A549 (cell line): ENCODE measurements at regions not wholly inside any gene's neighbourhood (a gene's known extent, or its start where the extent isn't known, plus 50 kb on each side); places are given as distances from the start of the nearest gene placed in this dataset.

Experiments used
- ATAC-seq, 2 experiments: fragments of 200-7000 bp in 1 of 2; fragments of >200 bp in 1 of 2; cut with Nextera tagmentation in 1 of 2; cut with Tn5 transposase in 1 of 2; 3 replicates each; pipeline versions ENCODE4 v1.8.0 to v1.9.1; 2018 to 2020; ENCODE audit warnings: mild to moderate bottlenecking in 1 of 2, moderate library complexity in 1 of 2
- CTCF ChIA-PET: fragments of 300-600 bp; sonication (Branson Sonifier 250); formaldehyde crosslinking; extraction: SDS; loops from one replicate; lab custom pipeline; 2021; ENCODE audit warnings: antibody characterized with exemption, inconsistent platforms; lab: Yijun Ruan, JAX
- POLR2A ChIA-PET: fragments of 350-600 bp; formaldehyde crosslinking; extraction: SDS; loops from one replicate; lab custom pipeline; 2021; ENCODE audit warnings: antibody characterized with exemption, inconsistent platforms; lab: Yijun Ruan, JAX
- DNase-seq, 2 experiments: peaks; one replicate each; pipeline versions ENCODE4 v3.0.0 to v3.0.0-alpha.2; 2011 to 2016; ENCODE audit warnings: low read depth in 1 of 2, low spot score in 1 of 2
- FAIRE-seq: peaks from 2 replicates; lab custom pipeline; 2011; peaks lifted over from hg19 to GRCh38; lab: Jason Lieb, UNC
- H3K27ac ChIP-seq, 2 experiments: fragments of >200 bp; sonication (Bioruptor Twin); formaldehyde crosslinking; 3 replicates each; pipeline ENCODE4 v1.5.1; 2016 to 2017
- H3K4me1 ChIP-seq: fragments of >200 bp; sonication (Bioruptor Twin); formaldehyde crosslinking; 3 replicates; pipeline ENCODE4 v1.6.1; 2016
- H3K4me2 ChIP-seq: fragments of >200 bp; sonication (Bioruptor Twin); formaldehyde crosslinking; 3 replicates; pipeline ENCODE4 v1.6.1; 2016
- H3K4me3 ChIP-seq: fragments of >200 bp; sonication (Bioruptor Twin); formaldehyde crosslinking; 3 replicates; pipeline ENCODE4 v1.5.1; 2016
- H3K9me3 ChIP-seq: fragments of >200 bp; sonication (Bioruptor Twin); formaldehyde crosslinking; 3 replicates; pipeline ENCODE4 v1.6.1; 2016
- BHLHE40 ChIP-seq: IDR thresholded peaks from 2 replicates; pipeline ENCODE4 v1.6.1; 2012; ENCODE audit warnings: low read depth, low read length, inconsistent platforms
- CHD2 ChIP-seq: fragments of 150-350 bp; IDR thresholded peaks from 2 replicates; pipeline ENCODE4 v1.6.1; 2014; ENCODE audit warnings: low read length; ENCODE audit not compliant: partially characterized antibody
- CHD4 ChIP-seq: fragments of 200-600 bp; sonication (generic); IDR thresholded peaks from 2 replicates; pipeline ENCODE4 v1.6.1; 2016; ENCODE audit warnings: antibody characterized with exemption, mild to moderate bottlenecking, borderline replicate concordance
- EHF ChIP-seq: fragments of 250-450 bp; sonication (Bioruptor Pico); IDR thresholded peaks from 2 replicates; pipeline ENCODE4 v1.5.0; 2020; ENCODE audit warnings: mild to moderate bottlenecking
- HDAC2 ChIP-seq: fragments of 200-600 bp; sonication (generic); IDR thresholded peaks from 2 replicates; pipeline ENCODE4 v1.6.1; 2016
- HEYL ChIP-seq: fragments of 250-450 bp; sonication (Bioruptor Pico); IDR thresholded peaks from 2 replicates; pipeline ENCODE4 v1.8.0; 2021; ENCODE audit warnings: mild to moderate bottlenecking, moderate library complexity
- MAZ ChIP-seq: fragments of 150-350 bp; IDR thresholded peaks from 2 replicates; pipeline ENCODE4 v1.6.1; 2014; ENCODE audit warnings: antibody characterized with exemption, low read depth, low read length, borderline replicate concordance
- NPAS2 ChIP-seq: fragments of 250-450 bp; sonication (Bioruptor Pico); IDR thresholded peaks from 2 replicates; pipeline ENCODE4 v1.8.0; 2022; ENCODE audit warnings: mild to moderate bottlenecking, moderate library complexity, borderline replicate concordance
- PHF8 ChIP-seq: fragments of 200-600 bp; sonication (generic); IDR thresholded peaks from 2 replicates; pipeline ENCODE4 v1.6.1; 2016; ENCODE audit warnings: low read depth, mild to moderate bottlenecking, antibody characterized with exemption, moderate library complexity, borderline replicate concordance
- POLR2AphosphoS2 ChIP-seq: conservative IDR thresholded peaks from 2 replicates; pipeline ENCODE4 v1.6.1; 2012; ENCODE audit warnings: low read length, improper control_type of control experiment, inconsistent platforms
- RARB ChIP-seq: fragments of 250-450 bp; sonication (Bioruptor Pico); IDR thresholded peaks from 2 replicates; pipeline ENCODE4 v1.8.0; 2021; ENCODE audit warnings: mild to moderate bottlenecking, moderate library complexity
- ZC3H11A ChIP-seq: fragments of 450-650 bp; IDR thresholded peaks from 2 replicates; pipeline ENCODE4 v1.6.1; 2014; ENCODE audit warnings: antibody characterized with exemption, mild to moderate bottlenecking
- ZSCAN20 ChIP-seq: fragments of 250-450 bp; sonication (Bioruptor Pico); IDR thresholded peaks from 2 replicates; pipeline ENCODE4 v1.8.0; 2022; ENCODE audit warnings: mild to moderate bottlenecking, moderate library complexity
- WGBS: methylation state at CpG from one replicate; pipeline ENCODE4 v1.1.6; 2017; ENCODE audit errors: missing lambda C conversion rate; 5-methylcytosine and 5-hydroxymethylcytosine counted together
- TF ChIP-seq, protein P1 (sequence below): fragments of 200-600 bp; sonication (generic); IDR thresholded peaks from 2 replicates; pipeline ENCODE4 v1.6.1; 2016; ENCODE audit warnings: antibody characterized with exemption, mild to moderate bottlenecking, moderate library complexity
- TF ChIP-seq, protein P2 (sequence below): fragments of >200 bp; sonication (Bioruptor Twin); formaldehyde crosslinking; IDR thresholded peaks from 2 replicates; pipeline ENCODE4 v1.6.1; 2016
- TF ChIP-seq, protein P3 (sequence below): IDR thresholded peaks from 2 replicates; pipeline ENCODE4 v1.6.1; 2012
- TF ChIP-seq, protein P4 (sequence below): fragments of 450-650 bp; IDR thresholded peaks from 2 replicates; pipeline ENCODE4 v1.6.1; 2014; ENCODE audit warnings: antibody characterized with exemption
- TF ChIP-seq, protein P5 (sequence below): fragments of >200 bp; sonication (Bioruptor Twin); formaldehyde crosslinking; IDR thresholded peaks from 3 replicates; pipeline ENCODE4 v1.5.1; 2016
- TF ChIP-seq, protein P6 (sequence below): fragments of 250-450 bp; sonication (Bioruptor Pico); IDR thresholded peaks from 2 replicates; pipeline ENCODE4 v1.5.0; 2020; ENCODE audit warnings: low read depth, mild to moderate bottlenecking, moderate library complexity

DNA sequence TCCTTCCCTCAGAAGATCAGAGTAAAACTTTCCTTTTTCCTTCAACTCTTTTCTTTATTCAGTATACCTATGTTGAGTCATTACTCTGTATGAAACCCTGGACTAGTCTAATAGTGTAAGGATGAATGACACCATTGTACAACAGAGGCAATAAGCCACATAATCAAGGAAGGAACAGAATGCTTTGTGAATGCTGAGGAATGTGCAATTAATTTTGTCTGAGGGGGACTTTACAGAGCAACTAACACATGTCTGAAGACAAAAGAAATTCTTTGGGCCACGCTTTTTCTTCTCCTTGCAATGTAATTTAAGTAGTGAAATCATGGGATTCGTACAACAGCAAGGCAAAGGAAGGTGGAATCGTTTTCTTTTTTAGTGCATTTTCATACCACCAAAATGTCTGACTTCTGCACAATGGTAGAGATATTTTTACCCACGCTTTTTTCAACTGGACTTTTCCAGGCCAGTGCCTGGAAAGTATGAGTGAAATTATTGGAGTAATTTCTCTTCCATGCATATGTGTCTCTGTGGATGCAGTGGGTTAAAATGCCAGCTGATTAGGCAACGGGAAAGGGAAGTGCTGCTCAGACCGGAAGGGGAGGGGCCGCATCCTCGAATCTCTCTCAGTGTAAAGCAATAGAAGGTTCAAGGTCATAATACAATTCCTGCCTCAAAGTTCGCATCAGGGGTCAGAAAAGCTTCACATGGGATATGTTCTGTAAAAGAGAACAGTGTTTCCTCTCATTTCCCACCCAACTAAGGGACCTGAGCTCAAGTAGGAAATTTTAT is 89.9 kb upstream of the MTHFD1L start:
- no peak for TF ChIP-seq ZC3H11A
- TF ChIP-seq CHD2, result no peak
- TF ChIP-seq POLR2AphosphoS2, result no peak
- TF ChIP-seq, protein P1, sequence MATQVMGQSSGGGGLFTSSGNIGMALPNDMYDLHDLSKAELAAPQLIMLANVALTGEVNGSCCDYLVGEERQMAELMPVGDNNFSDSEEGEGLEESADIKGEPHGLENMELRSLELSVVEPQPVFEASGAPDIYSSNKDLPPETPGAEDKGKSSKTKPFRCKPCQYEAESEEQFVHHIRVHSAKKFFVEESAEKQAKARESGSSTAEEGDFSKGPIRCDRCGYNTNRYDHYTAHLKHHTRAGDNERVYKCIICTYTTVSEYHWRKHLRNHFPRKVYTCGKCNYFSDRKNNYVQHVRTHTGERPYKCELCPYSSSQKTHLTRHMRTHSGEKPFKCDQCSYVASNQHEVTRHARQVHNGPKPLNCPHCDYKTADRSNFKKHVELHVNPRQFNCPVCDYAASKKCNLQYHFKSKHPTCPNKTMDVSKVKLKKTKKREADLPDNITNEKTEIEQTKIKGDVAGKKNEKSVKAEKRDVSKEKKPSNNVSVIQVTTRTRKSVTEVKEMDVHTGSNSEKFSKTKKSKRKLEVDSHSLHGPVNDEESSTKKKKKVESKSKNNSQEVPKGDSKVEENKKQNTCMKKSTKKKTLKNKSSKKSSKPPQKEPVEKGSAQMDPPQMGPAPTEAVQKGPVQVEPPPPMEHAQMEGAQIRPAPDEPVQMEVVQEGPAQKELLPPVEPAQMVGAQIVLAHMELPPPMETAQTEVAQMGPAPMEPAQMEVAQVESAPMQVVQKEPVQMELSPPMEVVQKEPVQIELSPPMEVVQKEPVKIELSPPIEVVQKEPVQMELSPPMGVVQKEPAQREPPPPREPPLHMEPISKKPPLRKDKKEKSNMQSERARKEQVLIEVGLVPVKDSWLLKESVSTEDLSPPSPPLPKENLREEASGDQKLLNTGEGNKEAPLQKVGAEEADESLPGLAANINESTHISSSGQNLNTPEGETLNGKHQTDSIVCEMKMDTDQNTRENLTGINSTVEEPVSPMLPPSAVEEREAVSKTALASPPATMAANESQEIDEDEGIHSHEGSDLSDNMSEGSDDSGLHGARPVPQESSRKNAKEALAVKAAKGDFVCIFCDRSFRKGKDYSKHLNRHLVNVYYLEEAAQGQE, result no peak
- no peak for TF ChIP-seq RARB (CRISPR knock-in tag)
- H3K27ac ChIP-seq, result no peak overlapping the region
- H3K4me1 ChIP-seq, result no peaks in the 10 kb centered on the region
- peaks cover 10% of the 10 kb centered on the region; the same call in 2 of the 3 replicates for H3K9me3 ChIP-seq
- WGBS, result 25% methylated on average over 9 of the region's 9 CpGs
- ATAC-seq (no peak), FAIRE-seq (no peak), DNase-seq (no peak)
- POLR2A ChIA-PET, result no interaction called here
- H3K4me2 ChIP-seq, result no peak overlapping the region
- CTCF ChIA-PET, result no interaction called here
- H3K4me3 ChIP-seq, result no peak overlapping the region

DNA sequence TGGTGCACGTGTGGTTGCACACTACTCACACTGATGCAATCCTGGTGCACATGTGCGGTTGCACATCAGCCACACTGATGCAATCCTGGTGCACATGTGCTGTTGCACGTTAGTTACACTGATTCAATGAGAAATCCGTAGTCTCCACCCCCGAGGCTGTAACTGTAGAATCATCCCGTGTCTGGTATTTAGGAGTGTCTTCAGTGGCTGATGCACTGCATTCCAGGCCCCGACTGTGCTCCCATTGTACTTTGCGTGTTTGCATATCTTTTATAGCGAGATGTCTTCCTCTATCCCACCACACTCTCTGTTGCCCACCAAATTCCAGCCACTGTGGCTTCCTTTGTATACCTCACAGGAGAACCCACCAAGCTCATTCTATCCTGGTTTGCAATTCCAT is 87.8 kb upstream of the MTHFD1L start:
- CTCF ChIA-PET, result no interaction called here
- Histone ChIP-seq H3K4me3 (no peak overlapping the region), H3K9me3 (peaks cover 10% of the 10 kb centered on the region; the same call in 2 of the 3 replicates)
- no peak for FAIRE-seq
- POLR2A ChIA-PET, result no interaction called here
- TF ChIP-seq CHD4 (no peak), EHF (no peak), PHF8 (no peak), HDAC2 (no peak), BHLHE40 (no peak), ZSCAN20 (CRISPR knock-in tag) (no peak), MAZ (no peak), HEYL (no peak), NPAS2 (CRISPR knock-in tag) (no peak)
- TF ChIP-seq, protein P2, sequence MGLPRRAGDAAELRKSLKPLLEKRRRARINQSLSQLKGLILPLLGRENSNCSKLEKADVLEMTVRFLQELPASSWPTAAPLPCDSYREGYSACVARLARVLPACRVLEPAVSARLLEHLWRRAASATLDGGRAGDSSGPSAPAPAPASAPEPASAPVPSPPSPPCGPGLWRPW, result no peak
- TF ChIP-seq, protein P3, sequence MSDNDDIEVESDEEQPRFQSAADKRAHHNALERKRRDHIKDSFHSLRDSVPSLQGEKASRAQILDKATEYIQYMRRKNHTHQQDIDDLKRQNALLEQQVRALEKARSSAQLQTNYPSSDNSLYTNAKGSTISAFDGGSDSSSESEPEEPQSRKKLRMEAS, result no peak
- TF ChIP-seq, protein P4, sequence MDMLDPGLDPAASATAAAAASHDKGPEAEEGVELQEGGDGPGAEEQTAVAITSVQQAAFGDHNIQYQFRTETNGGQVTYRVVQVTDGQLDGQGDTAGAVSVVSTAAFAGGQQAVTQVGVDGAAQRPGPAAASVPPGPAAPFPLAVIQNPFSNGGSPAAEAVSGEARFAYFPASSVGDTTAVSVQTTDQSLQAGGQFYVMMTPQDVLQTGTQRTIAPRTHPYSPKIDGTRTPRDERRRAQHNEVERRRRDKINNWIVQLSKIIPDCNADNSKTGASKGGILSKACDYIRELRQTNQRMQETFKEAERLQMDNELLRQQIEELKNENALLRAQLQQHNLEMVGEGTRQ, result no peak
- TF ChIP-seq, protein P5, sequence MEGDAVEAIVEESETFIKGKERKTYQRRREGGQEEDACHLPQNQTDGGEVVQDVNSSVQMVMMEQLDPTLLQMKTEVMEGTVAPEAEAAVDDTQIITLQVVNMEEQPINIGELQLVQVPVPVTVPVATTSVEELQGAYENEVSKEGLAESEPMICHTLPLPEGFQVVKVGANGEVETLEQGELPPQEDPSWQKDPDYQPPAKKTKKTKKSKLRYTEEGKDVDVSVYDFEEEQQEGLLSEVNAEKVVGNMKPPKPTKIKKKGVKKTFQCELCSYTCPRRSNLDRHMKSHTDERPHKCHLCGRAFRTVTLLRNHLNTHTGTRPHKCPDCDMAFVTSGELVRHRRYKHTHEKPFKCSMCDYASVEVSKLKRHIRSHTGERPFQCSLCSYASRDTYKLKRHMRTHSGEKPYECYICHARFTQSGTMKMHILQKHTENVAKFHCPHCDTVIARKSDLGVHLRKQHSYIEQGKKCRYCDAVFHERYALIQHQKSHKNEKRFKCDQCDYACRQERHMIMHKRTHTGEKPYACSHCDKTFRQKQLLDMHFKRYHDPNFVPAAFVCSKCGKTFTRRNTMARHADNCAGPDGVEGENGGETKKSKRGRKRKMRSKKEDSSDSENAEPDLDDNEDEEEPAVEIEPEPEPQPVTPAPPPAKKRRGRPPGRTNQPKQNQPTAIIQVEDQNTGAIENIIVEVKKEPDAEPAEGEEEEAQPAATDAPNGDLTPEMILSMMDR, result no peak
- TF ChIP-seq, protein P6, sequence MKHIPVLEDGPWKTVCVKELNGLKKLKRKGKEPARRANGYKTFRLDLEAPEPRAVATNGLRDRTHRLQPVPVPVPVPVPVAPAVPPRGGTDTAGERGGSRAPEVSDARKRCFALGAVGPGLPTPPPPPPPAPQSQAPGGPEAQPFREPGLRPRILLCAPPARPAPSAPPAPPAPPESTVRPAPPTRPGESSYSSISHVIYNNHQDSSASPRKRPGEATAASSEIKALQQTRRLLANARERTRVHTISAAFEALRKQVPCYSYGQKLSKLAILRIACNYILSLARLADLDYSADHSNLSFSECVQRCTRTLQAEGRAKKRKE (CRISPR knock-in tag), result no peak
- TF ChIP-seq, all 56 proteins: peak for 0
- no peak overlapping the region for H3K27ac ChIP-seq
- no peak overlapping the region for H3K4me2 ChIP-seq
- no peaks in the 10 kb centered on the region for H3K4me1 ChIP-seq
- no peak for DNase-seq
- 57% methylated on average over 6 of the region's 9 CpGs for WGBS
- ATAC-seq, result no peak
